OCI-LY7 (cell line): ENCODE measurements at regions not wholly inside any gene's neighbourhood (a gene's known extent, or its start where the extent isn't known, plus 50 kb on each side); places are given as distances from the start of the nearest gene placed in this dataset.

Source experiments
- EZH2phosphoT487 ChIP-seq: fragments of 200-600 bp; sonication (generic); IDR thresholded peaks from 2 replicates; pipeline ENCODE4 v1.6.1; 2018; ENCODE audit warnings: low read depth, borderline replicate concordance, mild to moderate bottlenecking, mixed run types, antibody characterized with exemption, low read length, moderate library complexity, mixed read lengths
- TF ChIP-seq, protein P1 (sequence below): fragments of 200-600 bp; sonication (generic); conservative IDR thresholded peaks from 2 replicates; pipeline ENCODE4 v1.5.1; 2014; ENCODE audit warnings: mild to moderate bottlenecking, antibody characterized with exemption, low read length, moderate library complexity, mixed read lengths

DNA sequence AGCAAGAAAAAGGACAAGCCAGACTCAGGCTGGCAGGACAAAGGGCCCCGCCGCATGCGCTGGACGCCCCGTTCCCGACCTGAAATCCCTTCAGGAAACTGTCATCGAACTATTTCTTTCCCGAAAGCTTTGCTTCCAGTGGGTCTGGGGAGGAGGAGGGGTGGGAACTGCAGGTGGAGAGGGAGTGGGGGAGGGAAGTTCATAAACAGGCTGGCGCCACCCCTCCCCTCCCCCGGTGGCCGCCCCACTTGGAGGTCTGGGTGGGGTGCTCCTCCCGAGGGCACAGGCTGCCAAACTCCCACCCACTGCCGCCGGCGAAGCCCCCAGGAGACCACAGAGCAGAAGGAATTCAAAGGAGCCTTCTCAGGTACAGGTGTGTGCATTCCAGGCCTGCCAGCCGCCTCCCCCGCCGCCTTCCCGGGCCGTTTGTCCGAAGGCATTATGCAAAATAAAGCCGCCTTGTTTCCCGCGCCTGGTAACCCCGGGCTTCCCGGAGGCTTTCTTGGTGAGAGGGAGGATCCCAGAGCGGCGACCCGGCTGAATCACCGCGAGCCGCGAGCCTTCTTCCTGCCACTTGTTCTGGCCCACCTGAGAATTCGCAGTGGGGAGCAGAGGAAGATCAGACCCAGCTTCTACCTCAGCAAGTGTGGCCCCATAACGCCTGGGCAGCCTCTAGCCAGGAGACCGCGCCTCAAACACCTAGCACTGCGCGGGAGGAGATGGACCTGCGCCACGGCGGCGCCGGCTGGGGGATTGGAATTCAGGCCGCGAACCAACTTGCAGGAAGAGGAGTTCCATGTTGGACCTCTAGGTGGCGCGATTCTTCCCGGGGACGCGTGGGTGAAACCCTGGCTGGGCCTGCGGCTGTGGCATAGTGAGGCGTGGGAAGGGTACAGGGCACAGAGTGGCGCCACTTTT lies 101.9 kb downstream of the FOXI3 start:
- TF ChIP-seq, protein P1, sequence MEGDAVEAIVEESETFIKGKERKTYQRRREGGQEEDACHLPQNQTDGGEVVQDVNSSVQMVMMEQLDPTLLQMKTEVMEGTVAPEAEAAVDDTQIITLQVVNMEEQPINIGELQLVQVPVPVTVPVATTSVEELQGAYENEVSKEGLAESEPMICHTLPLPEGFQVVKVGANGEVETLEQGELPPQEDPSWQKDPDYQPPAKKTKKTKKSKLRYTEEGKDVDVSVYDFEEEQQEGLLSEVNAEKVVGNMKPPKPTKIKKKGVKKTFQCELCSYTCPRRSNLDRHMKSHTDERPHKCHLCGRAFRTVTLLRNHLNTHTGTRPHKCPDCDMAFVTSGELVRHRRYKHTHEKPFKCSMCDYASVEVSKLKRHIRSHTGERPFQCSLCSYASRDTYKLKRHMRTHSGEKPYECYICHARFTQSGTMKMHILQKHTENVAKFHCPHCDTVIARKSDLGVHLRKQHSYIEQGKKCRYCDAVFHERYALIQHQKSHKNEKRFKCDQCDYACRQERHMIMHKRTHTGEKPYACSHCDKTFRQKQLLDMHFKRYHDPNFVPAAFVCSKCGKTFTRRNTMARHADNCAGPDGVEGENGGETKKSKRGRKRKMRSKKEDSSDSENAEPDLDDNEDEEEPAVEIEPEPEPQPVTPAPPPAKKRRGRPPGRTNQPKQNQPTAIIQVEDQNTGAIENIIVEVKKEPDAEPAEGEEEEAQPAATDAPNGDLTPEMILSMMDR, result peak; percentile 74
- TF ChIP-seq EZH2phosphoT487, result no peak
